NCI-H146 treated with DMSO at 0.1 percent for 48 hours (cell line): ENCODE measurements at regions not wholly inside any gene's neighbourhood (a gene's known extent, or its start where the extent isn't known, plus 50 kb on each side); places are given as distances from the start of the nearest gene placed in this dataset.

Source experiments
- DNase-seq: peaks from one replicate; lab custom pipeline; 2025; ENCODE audit not compliant: unreplicated experiment; lab: John Stamatoyannopoulos, UW

- DNase-seq = no peak
Observed at GRCh38 chr10:121291823-121292222, 306.4 kb downstream of the FGFR2 start.

- no peak for DNase-seq
Observed at GRCh38 chr10:121292321-121292720, 305.9 kb downstream of the FGFR2 start.

- no peak for DNase-seq
Observed at GRCh38 chr10:121293110-121293509, 305.1 kb downstream of the FGFR2 start.

GRCh38 chr10:121294630-121295029 lies 303.6 kb downstream of the FGFR2 start:
- DNase-seq = no peak

- no peak for DNase-seq
Observed at GRCh38 chr10:121296378-121296777, 301.9 kb downstream of the FGFR2 start.

GRCh38 chr10:121296881-121297585 lies 301.2 kb downstream of the FGFR2 start:
- DNase-seq = no peak

GRCh38 chr10:121300723-121301122 lies 297.5 kb downstream of the FGFR2 start:
- no peak for DNase-seq

GRCh38 chr10:121302541-121303180 lies 295.6 kb downstream of the FGFR2 start:
- DNase-seq = no peak

- DNase-seq = peak; percentile 12
Observed at GRCh38 chr10:121303287-121303890, 294.9 kb downstream of the FGFR2 start.

- DNase-seq = no peak
Observed at GRCh38 chr10:121305066-121305465, 293.2 kb downstream of the FGFR2 start.

- no peak for DNase-seq
Observed at GRCh38 chr10:121306159-121306673, 292.0 kb downstream of the FGFR2 start.

GRCh38 chr10:121307411-121307980 lies 290.7 kb downstream of the FGFR2 start:
- no peak for DNase-seq

GRCh38 chr10:121308020-121308419 lies 290.2 kb downstream of the FGFR2 start:
- DNase-seq = no peak

- no peak for DNase-seq
Observed at GRCh38 chr10:121309164-121309563, 289.1 kb downstream of the FGFR2 start.

GRCh38 chr10:121310151-121310711 lies 288.0 kb downstream of the FGFR2 start:
- DNase-seq = peak; percentile 99

GRCh38 chr10:121311812-121312443 lies 286.3 kb downstream of the FGFR2 start:
- no peak for DNase-seq

- no peak for DNase-seq
Observed at GRCh38 chr10:121312587-121312986, 285.7 kb downstream of the FGFR2 start.

- peak; percentile 13 for DNase-seq
Observed at GRCh38 chr10:121313119-121313875, 284.9 kb downstream of the FGFR2 start.

- no peak for DNase-seq
Observed at GRCh38 chr10:121316432-121316831, 281.8 kb downstream of the FGFR2 start.

- no peak for DNase-seq
Observed at GRCh38 chr10:121317374-121317773, 280.9 kb downstream of the FGFR2 start.
